Ovary (tissue), 3 donors: ENCODE measurements at regions not wholly inside any gene's neighbourhood (a gene's known extent, or its start where the extent isn't known, plus 50 kb on each side); places are given as distances from the start of the nearest gene placed in this dataset.

ENCODE experiments used
- EP300 ChIP-seq: sonication (generic); formaldehyde crosslinking; IDR thresholded peaks from one replicate; pipeline ENCODE4 v1.6.1; 2017; ENCODE audit warnings: antibody characterized with exemption
- POLR2A ChIP-seq: fragments of 450-650 bp; IDR thresholded peaks from one replicate; pipeline ENCODE4 v1.6.1; 2017; ENCODE audit warnings: antibody characterized with exemption, mild to moderate bottlenecking, moderate library complexity
- TF ChIP-seq, protein P1 (sequence below), 3 donors: fragments of 450-650 bp in 2 of 3; fragments of 200-600 bp in 1 of 3; IDR thresholded peaks; one replicate each; pipeline versions ENCODE4 v1.5.1 to v1.8.0; 2016 to 2022; ENCODE audit warnings: antibody characterized with exemption in 3 of 3, mild to moderate bottlenecking in 1 of 3
- donor health status: DM: no; HTN: no; CAD: no.

DNA sequence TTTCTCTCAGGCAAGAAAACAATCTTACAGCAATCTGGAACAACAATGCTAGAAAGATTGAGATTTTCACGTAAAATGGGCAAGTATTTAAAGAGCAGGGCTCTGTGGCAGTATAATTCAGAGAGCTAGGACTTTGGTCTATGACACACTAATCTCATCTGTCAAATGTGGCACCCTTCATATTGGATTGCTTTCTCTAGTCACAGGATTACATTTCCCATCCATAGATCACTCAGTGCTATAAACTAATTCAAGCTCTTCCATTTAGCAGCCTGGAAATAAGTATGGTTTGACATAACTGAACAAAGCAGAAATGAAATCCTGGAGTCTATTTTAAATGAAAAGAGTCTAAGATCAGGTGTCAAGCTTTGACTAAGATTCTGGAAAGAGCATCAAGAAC lies 263.1 kb upstream of the TMPRSS15 start:
- TF ChIP-seq, protein P1, sequence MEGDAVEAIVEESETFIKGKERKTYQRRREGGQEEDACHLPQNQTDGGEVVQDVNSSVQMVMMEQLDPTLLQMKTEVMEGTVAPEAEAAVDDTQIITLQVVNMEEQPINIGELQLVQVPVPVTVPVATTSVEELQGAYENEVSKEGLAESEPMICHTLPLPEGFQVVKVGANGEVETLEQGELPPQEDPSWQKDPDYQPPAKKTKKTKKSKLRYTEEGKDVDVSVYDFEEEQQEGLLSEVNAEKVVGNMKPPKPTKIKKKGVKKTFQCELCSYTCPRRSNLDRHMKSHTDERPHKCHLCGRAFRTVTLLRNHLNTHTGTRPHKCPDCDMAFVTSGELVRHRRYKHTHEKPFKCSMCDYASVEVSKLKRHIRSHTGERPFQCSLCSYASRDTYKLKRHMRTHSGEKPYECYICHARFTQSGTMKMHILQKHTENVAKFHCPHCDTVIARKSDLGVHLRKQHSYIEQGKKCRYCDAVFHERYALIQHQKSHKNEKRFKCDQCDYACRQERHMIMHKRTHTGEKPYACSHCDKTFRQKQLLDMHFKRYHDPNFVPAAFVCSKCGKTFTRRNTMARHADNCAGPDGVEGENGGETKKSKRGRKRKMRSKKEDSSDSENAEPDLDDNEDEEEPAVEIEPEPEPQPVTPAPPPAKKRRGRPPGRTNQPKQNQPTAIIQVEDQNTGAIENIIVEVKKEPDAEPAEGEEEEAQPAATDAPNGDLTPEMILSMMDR (IDR thresholded peaks at IDR 0.05), result no peak
- no peak for TF ChIP-seq EP300
- no peak for TF ChIP-seq POLR2A
